ENCODE measurements at regions not wholly inside any gene's neighbourhood (a gene's known extent, or its start where the extent isn't known, plus 50 kb on each side); places are given as distances from the start of the nearest gene placed in this dataset.
"Not testable (repeated sequence)": the region's sequence is repeated elsewhere in the genome, so short reads cannot be mapped to it uniquely, and the experiment has no call there.

DNA sequence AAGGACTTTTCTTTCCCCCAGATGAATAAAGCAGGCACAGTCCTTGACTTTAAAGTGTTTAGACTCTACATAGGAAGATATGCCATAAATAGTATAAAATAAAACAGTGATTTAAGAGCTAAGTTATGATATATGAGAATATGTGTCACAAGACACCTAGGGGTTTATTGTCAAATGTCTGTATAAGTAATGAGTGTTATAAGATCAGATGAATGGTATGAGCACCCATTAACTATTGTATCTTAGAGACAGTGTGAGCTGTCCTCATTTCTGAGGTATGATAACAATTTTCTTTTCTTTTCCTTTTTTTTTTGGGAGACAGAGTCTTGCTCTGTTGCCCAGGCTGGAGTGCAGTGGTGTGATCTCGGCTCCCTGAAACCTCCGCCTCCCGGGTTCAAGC is 365.3 kb downstream of the RND3 start:
- Histone ChIP-seq H3K4me3 (ENCODE audit: insufficient read length, low read depth) (no peak overlapping the region), H3K9me3 (ENCODE audit: insufficient read depth, low read length) (no peaks in the 10 kb centered on the region), H3K27me3 (ENCODE audit: insufficient read depth, insufficient read length) (no peaks in the 10 kb centered on the region), H3K36me3 (ENCODE audit: insufficient read depth, insufficient read length, low read length) (no peaks in the 10 kb centered on the region), H3K9ac (ENCODE audit: insufficient read length, low read depth) (no peak overlapping the region), H3K4me1 (ENCODE audit: insufficient read depth, insufficient read length) (no peaks in the 10 kb centered on the region)
- TF ChIP-seq YY1 (IDR thresholded peaks at IDR 0.05; ENCODE audit: insufficient read depth, insufficient read length) (no peak), ZNF274 (IDR thresholded peaks at IDR 0.05; ENCODE audit: low read depth, low read length) (no peak), SUZ12 (IDR thresholded peaks at IDR 0.05; ENCODE audit: extremely low read depth, insufficient read depth, insufficient read length) (no peak)
- DNase-seq (ENCODE audit: low read depth, low spot score): no peak

DNA sequence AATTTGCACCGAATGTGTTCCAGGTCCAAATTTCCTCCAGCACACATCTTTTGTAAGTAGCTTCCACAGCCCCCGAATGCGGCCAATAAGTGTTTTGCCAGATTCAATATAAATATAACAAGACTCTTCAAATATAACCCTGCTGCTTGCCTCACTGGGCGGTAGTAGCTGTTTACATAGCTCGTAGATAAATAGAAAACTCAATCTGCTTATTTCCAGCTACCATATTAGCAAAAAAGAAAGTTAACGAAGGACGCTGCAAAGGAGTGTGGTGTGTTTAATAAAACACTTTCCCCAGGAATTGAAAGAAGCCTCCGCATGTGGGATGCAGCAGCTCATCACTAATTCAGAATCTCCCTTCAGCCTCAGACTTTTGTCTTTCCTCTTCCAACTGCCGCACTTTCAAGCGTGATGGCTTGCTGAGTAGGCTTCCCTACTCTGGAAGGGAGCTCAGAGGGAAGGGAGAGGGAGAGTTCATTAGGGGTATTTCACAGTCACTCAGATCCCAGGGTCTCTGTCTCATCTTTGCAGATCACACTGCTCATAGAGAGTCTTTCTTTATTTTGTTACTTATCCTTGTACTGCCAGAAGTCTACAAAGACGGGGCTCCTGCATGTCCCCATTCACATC is 367.0 kb downstream of the RND3 start:
- Histone ChIP-seq H3K4me3 (ENCODE audit: insufficient read length, low read depth) (no peak overlapping the region), H3K27me3 (ENCODE audit: insufficient read depth, insufficient read length) (no peaks in the 10 kb centered on the region), H3K4me1 (ENCODE audit: insufficient read depth, insufficient read length) (no peaks in the 10 kb centered on the region), H3K9me3 (ENCODE audit: insufficient read depth, low read length) (no peaks in the 10 kb centered on the region), H3K9ac (ENCODE audit: insufficient read length, low read depth) (no peak overlapping the region), H3K36me3 (ENCODE audit: insufficient read depth, insufficient read length, low read length) (no peaks in the 10 kb centered on the region)
- DNase-seq (ENCODE audit: low read depth, low spot score): no peak
- TF ChIP-seq YY1 (IDR thresholded peaks at IDR 0.05; ENCODE audit: insufficient read depth, insufficient read length): no peak
- no peak for TF ChIP-seq ZNF274 (IDR thresholded peaks at IDR 0.05; ENCODE audit: low read depth, low read length)
- TF ChIP-seq SUZ12 (IDR thresholded peaks at IDR 0.05; ENCODE audit: extremely low read depth, insufficient read depth, insufficient read length): no peak

DNA sequence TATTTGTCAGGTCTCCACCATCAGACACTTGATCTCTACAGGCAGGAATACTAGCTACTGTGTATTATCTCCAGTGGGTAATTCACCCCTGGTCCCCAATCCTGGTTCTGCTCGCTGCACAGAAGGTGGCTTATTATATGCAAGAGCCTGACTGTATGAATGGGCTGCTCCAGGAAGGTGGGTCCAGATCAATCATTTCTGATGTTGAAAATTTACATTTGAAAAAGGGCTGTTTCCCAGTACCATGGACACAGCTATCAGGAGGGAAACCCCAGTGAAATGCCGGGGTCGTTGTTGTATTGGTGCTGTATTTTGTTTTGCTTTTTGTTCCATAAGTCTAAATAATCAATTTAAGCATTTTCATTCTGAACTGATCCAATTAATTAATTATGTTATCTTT is 367.6 kb downstream of the RND3 start:
- no peaks in the 10 kb centered on the region for H3K9me3 ChIP-seq (ENCODE audit: insufficient read depth, low read length)
- H3K4me3 ChIP-seq (ENCODE audit: insufficient read length, low read depth): no peak overlapping the region
- TF ChIP-seq SUZ12 (IDR thresholded peaks at IDR 0.05; ENCODE audit: extremely low read depth, insufficient read depth, insufficient read length): no peak
- no peak for TF ChIP-seq YY1 (IDR thresholded peaks at IDR 0.05; ENCODE audit: insufficient read depth, insufficient read length)
- TF ChIP-seq ZNF274 (IDR thresholded peaks at IDR 0.05; ENCODE audit: low read depth, low read length): no peak
- no peaks in the 10 kb centered on the region for H3K27me3 ChIP-seq (ENCODE audit: insufficient read depth, insufficient read length)
- no peak overlapping the region for H3K9ac ChIP-seq (ENCODE audit: insufficient read length, low read depth)
- no peak for DNase-seq (ENCODE audit: low read depth, low spot score)
- H3K36me3 ChIP-seq (ENCODE audit: insufficient read depth, insufficient read length, low read length): no peaks in the 10 kb centered on the region
- no peaks in the 10 kb centered on the region for H3K4me1 ChIP-seq (ENCODE audit: insufficient read depth, insufficient read length)

DNA sequence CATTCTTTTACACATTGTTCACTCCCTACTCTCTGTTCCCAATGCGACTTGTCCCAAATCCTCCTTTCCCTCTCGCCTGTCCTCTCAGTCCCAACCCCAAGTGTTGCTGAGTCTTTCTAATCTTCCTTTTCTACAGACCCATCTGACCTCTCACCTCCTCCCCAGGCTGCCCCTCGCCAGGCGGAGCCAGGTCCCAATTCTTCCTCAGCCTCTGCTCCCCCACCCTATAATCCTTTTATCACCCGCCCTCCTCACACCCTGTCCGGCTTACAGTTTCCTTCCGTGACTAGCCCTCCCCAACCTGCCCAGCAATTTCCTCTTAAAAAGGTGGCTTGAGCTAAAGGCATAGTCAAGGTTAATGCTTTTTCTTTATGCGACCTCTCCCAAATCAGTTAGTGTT is 373.4 kb downstream of the RND3 start:
- DNase-seq (ENCODE audit: low read depth, low spot score); H3K9me3 ChIP-seq (ENCODE audit: insufficient read depth, low read length); H3K9ac ChIP-seq (ENCODE audit: insufficient read length, low read depth); H3K4me3 ChIP-seq (ENCODE audit: insufficient read length, low read depth); H3K27me3 ChIP-seq (ENCODE audit: insufficient read depth, insufficient read length); H3K4me1 ChIP-seq (ENCODE audit: insufficient read depth, insufficient read length); H3K36me3 ChIP-seq (ENCODE audit: insufficient read depth, insufficient read length, low read length): not testable (repeated sequence)

DNA sequence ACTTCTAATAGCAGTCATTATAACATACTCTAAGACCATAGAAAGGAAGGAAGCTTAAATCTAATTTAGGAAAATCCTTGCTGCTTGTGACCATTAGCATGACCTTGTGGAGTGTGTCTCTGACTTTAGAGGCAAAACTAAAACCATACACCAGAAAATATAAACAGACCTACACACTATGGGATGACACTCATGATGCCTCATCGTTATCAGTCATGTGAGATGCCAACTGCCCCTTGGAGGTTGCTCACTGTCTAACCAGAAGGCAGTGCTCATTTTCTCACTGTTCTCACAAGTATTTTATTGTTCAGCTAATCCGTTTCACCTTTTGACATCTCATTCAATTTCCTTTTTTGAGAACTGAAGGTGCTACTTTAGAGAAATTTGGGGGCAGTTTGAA is 376.9 kb downstream of the RND3 start:
- Histone ChIP-seq H3K9ac (ENCODE audit: insufficient read length, low read depth) (no peak overlapping the region), H3K4me1 (ENCODE audit: insufficient read depth, insufficient read length) (no peaks in the 10 kb centered on the region), H3K4me3 (ENCODE audit: insufficient read length, low read depth) (no peak overlapping the region), H3K27me3 (ENCODE audit: insufficient read depth, insufficient read length) (no peaks in the 10 kb centered on the region), H3K9me3 (ENCODE audit: insufficient read depth, low read length) (no peaks in the 10 kb centered on the region), H3K36me3 (ENCODE audit: insufficient read depth, insufficient read length, low read length) (no peaks in the 10 kb centered on the region)
- TF ChIP-seq SUZ12 (IDR thresholded peaks at IDR 0.05; ENCODE audit: extremely low read depth, insufficient read depth, insufficient read length) (no peak), ZNF274 (IDR thresholded peaks at IDR 0.05; ENCODE audit: low read depth, low read length) (no peak), YY1 (IDR thresholded peaks at IDR 0.05; ENCODE audit: insufficient read depth, insufficient read length) (no peak)
- no peak for DNase-seq (ENCODE audit: low read depth, low spot score)

DNA sequence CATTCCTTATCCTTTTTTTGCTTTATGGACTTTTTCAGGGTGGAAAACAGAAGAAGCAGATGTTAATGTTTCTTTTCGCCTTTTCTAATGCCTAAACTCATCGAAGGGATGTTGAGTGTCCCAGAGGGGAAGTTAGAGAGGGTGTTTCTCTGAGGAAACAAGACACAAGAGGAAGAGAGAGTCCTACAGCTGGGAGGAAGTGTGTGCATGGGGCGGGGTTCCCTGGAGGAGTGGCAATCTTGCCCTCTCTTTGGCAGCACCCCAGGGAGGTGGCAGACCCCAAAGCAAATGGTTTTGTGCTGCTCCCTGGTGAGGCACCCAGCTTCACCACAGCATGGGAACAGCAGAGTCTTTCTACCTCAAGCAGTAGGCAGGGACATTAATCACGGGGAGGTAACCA is 377.6 kb downstream of the RND3 start:
- DNase-seq (ENCODE audit: low read depth, low spot score): no peak
- H3K36me3 ChIP-seq (ENCODE audit: insufficient read depth, insufficient read length, low read length): no peaks in the 10 kb centered on the region
- H3K9me3 ChIP-seq (ENCODE audit: insufficient read depth, low read length): no peaks in the 10 kb centered on the region
- TF ChIP-seq SUZ12 (IDR thresholded peaks at IDR 0.05; ENCODE audit: extremely low read depth, insufficient read depth, insufficient read length): no peak
- no peak for TF ChIP-seq YY1 (IDR thresholded peaks at IDR 0.05; ENCODE audit: insufficient read depth, insufficient read length)
- TF ChIP-seq ZNF274 (IDR thresholded peaks at IDR 0.05; ENCODE audit: low read depth, low read length): no peak
- no peaks in the 10 kb centered on the region for H3K27me3 ChIP-seq (ENCODE audit: insufficient read depth, insufficient read length)
- H3K4me3 ChIP-seq (ENCODE audit: insufficient read length, low read depth): no peak overlapping the region
- no peaks in the 10 kb centered on the region for H3K4me1 ChIP-seq (ENCODE audit: insufficient read depth, insufficient read length)
- no peak overlapping the region for H3K9ac ChIP-seq (ENCODE audit: insufficient read length, low read depth)

DNA sequence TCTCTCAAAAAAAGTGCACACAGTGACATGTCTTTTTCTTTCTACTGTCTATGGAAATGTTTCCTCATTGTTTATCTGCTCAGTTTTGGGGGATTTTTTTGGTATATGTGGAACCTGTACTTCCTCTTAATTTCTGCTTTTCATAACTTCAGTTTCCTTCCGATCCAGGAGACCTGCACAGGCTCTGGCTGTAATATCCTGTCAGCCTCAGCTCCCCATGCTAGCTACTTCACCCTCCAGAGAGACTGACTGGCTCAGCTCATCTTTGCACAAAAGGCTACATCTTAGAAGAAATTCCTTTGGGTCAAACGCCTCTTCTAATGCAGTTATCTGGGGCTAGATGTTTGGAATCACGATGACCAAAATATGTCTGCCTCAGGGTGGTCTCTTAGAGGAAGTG is 378.4 kb downstream of the RND3 start:
- no peaks in the 10 kb centered on the region for H3K4me1 ChIP-seq (ENCODE audit: insufficient read depth, insufficient read length)
- no peaks in the 10 kb centered on the region for H3K27me3 ChIP-seq (ENCODE audit: insufficient read depth, insufficient read length)
- H3K9ac ChIP-seq (ENCODE audit: insufficient read length, low read depth): no peak overlapping the region
- TF ChIP-seq YY1 (IDR thresholded peaks at IDR 0.05; ENCODE audit: insufficient read depth, insufficient read length) (no peak), SUZ12 (IDR thresholded peaks at IDR 0.05; ENCODE audit: extremely low read depth, insufficient read depth, insufficient read length) (no peak), ZNF274 (IDR thresholded peaks at IDR 0.05; ENCODE audit: low read depth, low read length) (no peak)
- H3K4me3 ChIP-seq (ENCODE audit: insufficient read length, low read depth): no peak overlapping the region
- no peaks in the 10 kb centered on the region for H3K36me3 ChIP-seq (ENCODE audit: insufficient read depth, insufficient read length, low read length)
- no peak for DNase-seq (ENCODE audit: low read depth, low spot score)
- H3K9me3 ChIP-seq (ENCODE audit: insufficient read depth, low read length): no peaks in the 10 kb centered on the region

DNA sequence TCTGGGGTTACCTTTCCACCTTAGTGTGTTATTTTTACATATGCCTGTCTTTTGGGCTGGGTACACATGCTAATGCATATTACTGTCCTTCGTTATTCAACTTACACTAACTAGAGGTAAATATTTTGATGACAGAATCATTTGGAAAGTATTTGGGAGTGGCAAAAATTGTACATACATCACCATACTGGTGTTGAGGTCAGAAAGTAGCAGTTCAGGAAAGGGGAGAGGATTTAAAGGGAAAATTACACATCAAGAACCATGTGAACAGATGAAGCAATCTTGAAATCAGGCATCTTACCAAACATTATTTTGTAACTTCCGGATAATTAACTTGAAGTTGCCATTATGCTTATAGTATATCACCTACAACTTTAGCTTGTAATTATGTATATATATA is 379.7 kb downstream of the RND3 start:
- DNase-seq (ENCODE audit: low read depth, low spot score): no peak
- Histone ChIP-seq H3K4me3 (ENCODE audit: insufficient read length, low read depth) (no peak overlapping the region), H3K36me3 (ENCODE audit: insufficient read depth, insufficient read length, low read length) (no peaks in the 10 kb centered on the region), H3K4me1 (ENCODE audit: insufficient read depth, insufficient read length) (no peaks in the 10 kb centered on the region), H3K9ac (ENCODE audit: insufficient read length, low read depth) (no peak overlapping the region), H3K9me3 (ENCODE audit: insufficient read depth, low read length) (no peaks in the 10 kb centered on the region), H3K27me3 (ENCODE audit: insufficient read depth, insufficient read length) (no peaks in the 10 kb centered on the region)
- no peak for TF ChIP-seq SUZ12 (IDR thresholded peaks at IDR 0.05; ENCODE audit: extremely low read depth, insufficient read depth, insufficient read length)
- no peak for TF ChIP-seq ZNF274 (IDR thresholded peaks at IDR 0.05; ENCODE audit: low read depth, low read length)
- no peak for TF ChIP-seq YY1 (IDR thresholded peaks at IDR 0.05; ENCODE audit: insufficient read depth, insufficient read length)
